ENCODE measurements at regions not wholly inside any gene's neighbourhood (a gene's known extent, or its start where the extent isn't known, plus 50 kb on each side); places are given as distances from the start of the nearest gene placed in this dataset.
A peak's percentile ranks its signal among the peaks of the same experiment; 100 is the strongest.

GRCh38 chr9:2427120-2427891, 194.3 kb upstream of the VLDLR start (continued):
- TF ChIP-seq ZNF462 (CRISPR knock-in tag; IDR thresholded peaks at IDR 0.05), result no peak

GRCh38 chr9:2439957-2440356, 181.6 kb upstream of the VLDLR start:
- Mint-ChIP-seq H3K4me1 (no peaks in the 10 kb centered on the region; the same call in 2 of the 3 replicates), H3K4me3 (no peak overlapping the region), H3K27ac (no peak overlapping the region), H3K27me3 (ENCODE audit: insufficient read depth, low read depth, poor library complexity) (peaks cover 6% of the 10 kb centered on the region), H3K9me3 (peaks cover 85% of the 10 kb centered on the region), H3K36me3 (ENCODE audit: low read depth) (peaks cover 91% of the 10 kb centered on the region)
- Histone ChIP-seq H2AFZ (no peak overlapping the region), H3K4me2 (no peak overlapping the region), H3K27ac (ENCODE audit: low read depth) (no peak overlapping the region), H3K4me3 (no peak overlapping the region), H3K4me1 (ENCODE audit: insufficient read depth) (no peaks in the 10 kb centered on the region), H3F3A (replicated peaks; ENCODE audit: low read depth) (no peaks in the 10 kb centered on the region), H3K27me3 (ENCODE audit: insufficient read depth) (no peaks in the 10 kb centered on the region), H3K9me2 (ENCODE audit: insufficient read depth) (peaks cover 3% of the 10 kb centered on the region; the same call in 1 of the 2 replicates), H4K20me1 (replicated peaks; ENCODE audit: insufficient read depth) (no peaks in the 10 kb centered on the region), H3K79me2 (replicated peaks; ENCODE audit: insufficient read depth) (no peaks in the 10 kb centered on the region), H3K36me3 (ENCODE audit: insufficient read depth) (peaks cover 35% of the 10 kb centered on the region)
- peak; percentile 13 for DNase-seq (ENCODE audit: low spot score)
- ATAC-seq, result no peak
- TF ChIP-seq EZH2phosphoT487 (IDR thresholded peaks at IDR 0.05; ENCODE audit: unreplicated experiment) (no peak), ZNF462 (CRISPR knock-in tag; IDR thresholded peaks at IDR 0.05) (no peak), REST (IDR thresholded peaks at IDR 0.05; ENCODE audit: unreplicated experiment) (no peak), ZNF114 (CRISPR knock-in tag; IDR thresholded peaks at IDR 0.05) (no peak)
